Muscle layer of duodenum (tissue), 2 donors: ENCODE measurements at regions not wholly inside any gene's neighbourhood (a gene's known extent, or its start where the extent isn't known, plus 50 kb on each side); places are given as distances from the start of the nearest gene placed in this dataset.

Source experiments
- H3K27ac ChIP-seq: one replicate; pipeline ENCODE4 v1.7.0; 2013; ENCODE audit warnings: mild to moderate bottlenecking, low read length
- H3K27me3 ChIP-seq: one replicate; pipeline ENCODE4 v1.7.0; 2013; ENCODE audit warnings: low read depth, mild to moderate bottlenecking, control low read depth, low read length
- H3K36me3 ChIP-seq, 2 donors: one replicate each; pipeline ENCODE4 v1.7.0; 2013; ENCODE audit warnings: low read length in 2 of 2, control low read depth in 1 of 2, mild to moderate bottlenecking in 1 of 2; ENCODE audit not compliant: insufficient read depth in 2 of 2, control insufficient read depth in 1 of 2
- H3K4me1 ChIP-seq, 2 donors: one replicate each; pipeline ENCODE4 v1.7.0; 2013; ENCODE audit warnings: low read length in 2 of 2, mild to moderate bottlenecking in 2 of 2, control low read depth in 1 of 2, moderate library complexity in 1 of 2; ENCODE audit not compliant: insufficient read depth in 2 of 2, control insufficient read depth in 1 of 2
- H3K4me3 ChIP-seq, 2 donors: one replicate each; pipeline ENCODE4 v1.7.0; 2013; ENCODE audit warnings: low read length in 2 of 2, low read depth in 1 of 2, mild to moderate bottlenecking in 1 of 2
- H3K9me3 ChIP-seq, 2 donors: one replicate each; pipeline ENCODE4 v1.7.0; 2013; ENCODE audit warnings: low read length in 2 of 2, control low read depth in 1 of 2, mild to moderate bottlenecking in 1 of 2; ENCODE audit not compliant: control insufficient read depth in 1 of 2
- donor health status: healthy.

DNA sequence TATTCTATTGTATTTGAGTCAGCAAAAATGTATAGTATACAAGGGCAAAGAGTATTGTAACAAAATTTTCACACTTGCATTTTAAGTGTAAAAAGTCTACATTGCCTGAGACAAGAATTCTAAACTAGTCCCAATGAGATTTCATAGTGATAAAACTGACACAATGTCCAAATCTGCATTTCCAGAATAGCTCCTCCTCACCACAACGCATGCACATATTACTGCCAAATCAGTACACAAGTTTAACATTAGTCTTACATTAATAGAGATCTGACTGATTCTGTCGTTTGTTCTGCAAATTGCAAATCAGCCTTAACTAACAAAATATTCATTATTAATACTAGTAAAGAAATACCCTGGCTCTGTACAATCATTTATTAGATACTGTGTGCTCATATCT lies 222.2 kb upstream of the NEIL3 start:
- Histone ChIP-seq H3K4me1 (no peaks in the 10 kb centered on the region), H3K27ac (no peak overlapping the region), H3K36me3 (no peaks in the 10 kb centered on the region), H3K9me3 (no peaks in the 10 kb centered on the region), H3K27me3 (no peaks in the 10 kb centered on the region), H3K4me3 (no peak overlapping the region)

DNA sequence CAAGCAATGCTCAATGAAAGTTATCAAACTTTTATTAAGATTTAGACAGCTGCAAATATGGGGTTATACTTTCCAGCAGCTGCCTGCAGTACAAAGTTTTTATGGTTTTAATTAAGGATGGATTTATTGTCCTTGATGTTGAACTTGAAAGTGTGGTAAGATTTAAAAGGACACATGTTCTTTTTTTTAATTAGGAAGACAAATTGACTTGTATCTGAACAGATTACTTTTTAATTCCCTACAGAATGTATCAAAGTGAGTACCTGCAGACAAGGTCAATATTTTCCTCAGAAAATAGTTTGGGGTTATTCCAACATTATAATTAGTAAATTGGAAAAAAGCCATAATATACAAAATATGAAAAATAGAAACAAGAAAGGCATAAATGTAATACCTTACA lies 218.2 kb upstream of the NEIL3 start:
- H3K27me3 ChIP-seq, result no peaks in the 10 kb centered on the region
- H3K36me3 ChIP-seq, result no peaks in the 10 kb centered on the region
- H3K4me3 ChIP-seq, result no peak overlapping the region
- no peaks in the 10 kb centered on the region for H3K4me1 ChIP-seq
- no peaks in the 10 kb centered on the region for H3K9me3 ChIP-seq
- no peak overlapping the region for H3K27ac ChIP-seq

DNA sequence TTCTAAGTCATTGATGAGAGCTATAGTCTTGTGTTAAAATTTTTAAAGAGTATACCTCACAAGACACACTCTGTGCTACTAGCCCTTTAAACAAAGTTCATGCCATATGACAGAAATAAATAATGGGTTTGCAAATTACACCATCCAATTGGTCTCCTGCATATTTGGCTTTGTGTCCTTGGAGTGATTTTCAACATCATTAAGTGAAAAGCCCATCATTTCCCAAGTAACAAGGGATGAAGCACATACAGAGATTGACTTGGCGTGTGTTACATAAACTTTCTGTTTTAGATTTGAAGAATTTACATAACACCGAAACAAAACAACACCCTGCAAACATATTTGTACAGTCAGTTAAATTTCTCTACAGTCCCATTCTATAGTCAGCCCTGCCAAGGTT lies 216.9 kb upstream of the NEIL3 start:
- Histone ChIP-seq H3K9me3 (no peaks in the 10 kb centered on the region), H3K36me3 (no peaks in the 10 kb centered on the region), H3K27ac (no peak overlapping the region), H3K4me1 (no peaks in the 10 kb centered on the region), H3K27me3 (no peaks in the 10 kb centered on the region), H3K4me3 (no peak overlapping the region)

DNA sequence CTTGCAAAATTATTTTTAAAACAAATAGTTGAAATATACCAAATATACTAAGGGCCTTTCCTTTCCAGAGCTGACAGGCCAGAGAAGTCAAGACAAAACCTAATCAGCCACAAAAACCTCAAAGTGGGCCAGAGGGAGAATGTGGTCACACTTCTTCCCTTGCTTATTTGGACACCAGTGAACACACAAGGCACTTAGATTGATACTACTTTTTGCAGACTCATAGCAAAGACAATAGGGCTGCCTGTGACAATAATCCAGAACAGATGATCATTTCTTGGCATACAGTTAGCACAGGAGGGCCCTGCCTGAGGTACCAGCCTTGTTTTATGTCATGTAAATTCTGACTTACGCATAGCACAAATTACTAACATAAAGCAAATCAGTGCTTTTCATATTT lies 215.7 kb upstream of the NEIL3 start:
- Histone ChIP-seq H3K4me1 (no peaks in the 10 kb centered on the region), H3K36me3 (no peaks in the 10 kb centered on the region), H3K27me3 (no peaks in the 10 kb centered on the region), H3K9me3 (no peaks in the 10 kb centered on the region), H3K27ac (no peak overlapping the region), H3K4me3 (no peak overlapping the region)

DNA sequence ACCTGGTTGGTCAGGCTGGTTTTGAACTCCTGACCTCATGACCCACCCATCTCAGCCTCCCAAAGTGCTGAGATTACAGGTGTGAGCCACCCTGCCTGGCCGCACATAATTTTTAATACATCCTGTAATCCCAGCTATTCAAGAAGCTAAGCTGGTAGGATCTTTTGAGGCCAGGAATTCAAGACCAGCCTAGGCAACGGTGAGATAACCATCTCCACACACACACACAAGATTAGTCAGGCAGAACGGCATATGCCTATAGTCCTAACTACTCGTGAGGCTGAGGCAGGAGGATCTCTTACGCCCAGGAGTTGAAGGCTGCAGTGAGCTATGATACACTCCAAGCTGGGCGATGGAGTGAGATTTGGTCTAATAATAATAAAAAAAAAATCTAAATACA lies 212.4 kb upstream of the NEIL3 start:
- no peak overlapping the region for H3K27ac ChIP-seq
- no peaks in the 10 kb centered on the region for H3K27me3 ChIP-seq
- no peak overlapping the region for H3K4me3 ChIP-seq
- H3K4me1 ChIP-seq, result no peaks in the 10 kb centered on the region
- no peaks in the 10 kb centered on the region for H3K9me3 ChIP-seq
- no peaks in the 10 kb centered on the region for H3K36me3 ChIP-seq

DNA sequence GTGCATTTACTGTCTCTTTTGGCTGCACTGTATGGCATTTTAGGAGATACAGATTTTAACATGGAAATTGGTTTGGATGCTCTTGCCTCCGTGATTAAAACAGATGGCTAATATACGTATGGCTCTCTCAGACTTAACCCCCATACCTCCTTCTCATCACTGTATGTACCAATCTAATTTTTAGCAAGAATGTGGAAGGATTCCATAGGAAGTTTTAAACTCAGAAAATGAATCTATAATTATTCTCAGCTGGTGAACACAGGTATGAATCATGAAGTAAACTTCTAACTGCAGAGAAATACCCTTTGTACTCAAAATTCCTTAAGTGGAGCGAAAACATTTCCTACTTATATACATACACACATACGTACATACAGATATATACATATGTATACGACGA lies 210.5 kb upstream of the NEIL3 start:
- H3K27ac ChIP-seq, result no peak overlapping the region
- H3K4me1 ChIP-seq, result no peaks in the 10 kb centered on the region
- H3K4me3 ChIP-seq, result no peak overlapping the region
- H3K9me3 ChIP-seq, result no peaks in the 10 kb centered on the region
- no peaks in the 10 kb centered on the region for H3K27me3 ChIP-seq
- no peaks in the 10 kb centered on the region for H3K36me3 ChIP-seq

DNA sequence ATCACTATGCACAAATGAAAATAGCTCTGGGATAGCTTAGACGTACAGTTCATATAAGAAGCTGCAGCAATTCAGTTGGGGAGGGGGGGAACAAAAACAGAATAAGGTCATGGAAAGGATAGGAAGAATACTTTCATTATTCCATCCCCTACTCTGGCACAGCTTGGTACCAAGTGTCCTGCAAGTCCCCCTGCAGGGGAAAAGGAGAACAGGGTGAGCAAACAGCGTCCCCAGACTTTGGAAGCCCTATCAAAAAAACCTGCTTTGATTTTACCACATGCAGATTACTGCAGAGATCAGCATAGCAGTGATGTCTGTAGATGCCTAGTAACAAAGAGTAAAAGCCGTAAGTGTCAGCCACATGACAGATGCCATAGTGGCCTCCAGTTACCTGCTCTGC lies 209.4 kb upstream of the NEIL3 start:
- no peak overlapping the region for H3K27ac ChIP-seq
- H3K27me3 ChIP-seq, result no peaks in the 10 kb centered on the region
- no peak overlapping the region for H3K4me3 ChIP-seq
- no peaks in the 10 kb centered on the region for H3K9me3 ChIP-seq
- no peaks in the 10 kb centered on the region for H3K36me3 ChIP-seq
- no peaks in the 10 kb centered on the region for H3K4me1 ChIP-seq

DNA sequence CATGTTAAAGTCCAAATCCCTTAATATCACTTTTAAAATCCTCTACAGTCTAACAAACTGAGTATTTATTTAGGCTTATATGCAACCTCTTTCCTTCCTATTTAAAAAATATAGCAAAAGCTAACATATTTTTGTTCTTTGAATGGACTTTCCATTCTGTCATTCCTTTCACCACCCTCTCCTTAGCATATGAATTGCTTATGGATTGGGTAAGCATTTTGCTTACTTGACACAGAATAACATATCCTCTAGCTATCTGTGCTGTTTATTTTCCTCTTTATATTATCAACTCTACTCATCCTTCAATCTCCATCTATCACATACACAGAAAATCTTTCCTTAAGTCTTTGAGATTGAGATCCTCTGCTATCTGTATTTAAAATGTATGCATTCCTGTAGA lies 206.1 kb upstream of the NEIL3 start:
- H3K9me3 ChIP-seq, result no peaks in the 10 kb centered on the region

DNA sequence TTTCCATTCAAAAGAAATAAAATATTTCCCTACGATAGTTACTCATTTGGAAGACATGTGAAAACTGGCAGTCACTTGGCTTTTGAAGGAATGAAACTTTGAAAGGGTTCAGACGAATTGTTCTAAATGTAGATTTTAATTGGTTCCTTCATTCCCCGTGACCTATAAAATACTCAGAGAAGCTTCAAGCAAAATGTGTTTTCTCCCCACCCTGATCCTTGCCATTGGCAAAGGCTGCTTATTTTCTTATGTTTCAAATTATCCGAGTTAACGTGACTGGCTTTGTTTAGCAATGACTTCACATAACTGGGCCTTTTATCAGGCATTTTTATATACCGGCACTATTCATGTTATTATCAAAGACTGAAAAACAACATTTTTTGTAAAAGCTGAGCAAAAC lies 204.1 kb upstream of the NEIL3 start:
- H3K27ac ChIP-seq, result no peak overlapping the region

More for the DNA sequence above, 206.1 kb upstream of the NEIL3 start:
- Histone ChIP-seq H3K36me3 (no peaks in the 10 kb centered on the region), H3K27me3 (no peaks in the 10 kb centered on the region), H3K27ac (no peak overlapping the region), H3K4me3 (no peak overlapping the region), H3K4me1 (no peaks in the 10 kb centered on the region)

DNA sequence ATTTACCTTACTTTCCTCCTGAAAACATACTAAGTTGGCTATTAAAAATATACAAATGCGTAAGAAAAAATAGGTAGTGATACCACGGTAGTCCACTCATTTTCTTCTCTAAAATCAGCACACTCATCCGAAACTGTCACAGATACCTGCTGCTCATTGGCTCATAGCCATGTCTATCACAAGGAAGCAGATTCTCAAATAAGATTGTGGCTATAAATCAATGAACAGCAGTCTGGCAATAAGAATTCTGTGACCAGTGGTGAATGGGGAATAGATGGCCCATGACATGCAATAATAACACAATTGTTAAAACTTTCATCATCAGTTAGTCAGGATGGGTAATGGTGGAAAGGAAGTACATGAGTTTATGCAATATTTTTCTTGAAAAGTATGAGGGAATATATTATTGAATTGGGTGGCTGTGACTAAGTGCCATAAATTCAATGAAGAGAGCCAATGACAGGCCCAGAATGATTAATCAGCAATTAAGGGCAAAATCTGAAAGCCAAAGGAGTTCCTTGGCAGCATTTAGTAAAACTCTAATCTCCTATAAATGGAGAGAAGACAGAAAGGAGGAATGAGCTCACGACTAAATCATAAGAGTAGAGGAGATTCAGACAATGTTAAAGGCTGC lies 202.3 kb upstream of the NEIL3 start:
- Histone ChIP-seq H3K9me3 (peaks cover 0 to 2% of the 10 kb centered on the region in 2 donors), H3K4me3 (no peak overlapping the region), H3K36me3 (no peaks in the 10 kb centered on the region)

More for the DNA sequence above, 204.1 kb upstream of the NEIL3 start:
- Histone ChIP-seq H3K27me3 (no peaks in the 10 kb centered on the region), H3K4me1 (no peaks in the 10 kb centered on the region), H3K9me3 (no peaks in the 10 kb centered on the region), H3K4me3 (no peak overlapping the region), H3K36me3 (no peaks in the 10 kb centered on the region)

DNA sequence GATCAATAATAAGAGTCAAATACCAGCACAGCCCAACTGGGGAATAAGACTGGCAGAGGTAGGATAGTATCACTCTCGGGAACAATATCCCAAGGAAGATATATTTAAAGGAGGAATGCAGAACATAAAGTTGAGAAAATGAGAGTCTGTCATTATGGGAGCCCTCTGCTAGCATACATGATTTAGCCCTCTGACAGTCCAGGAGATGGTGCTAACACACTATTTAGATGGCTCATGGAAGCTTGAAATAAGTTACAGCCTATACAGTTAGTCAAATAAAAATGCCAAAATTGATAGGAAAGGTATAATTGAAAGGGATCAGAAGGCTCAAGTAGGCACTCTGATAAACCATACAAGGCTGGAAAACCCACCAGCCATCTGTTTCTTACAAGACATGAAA lies 201.0 kb upstream of the NEIL3 start:
- Histone ChIP-seq H3K4me1 (no peaks in the 10 kb centered on the region), H3K4me3 (no peak overlapping the region), H3K36me3 (no peaks in the 10 kb centered on the region), H3K27ac (no peak overlapping the region), H3K9me3 (peaks cover 0 to 2% of the 10 kb centered on the region in 2 donors), H3K27me3 (no peaks in the 10 kb centered on the region)

More for the DNA sequence above, 202.3 kb upstream of the NEIL3 start:
- Histone ChIP-seq H3K27ac (no peak overlapping the region), H3K27me3 (no peaks in the 10 kb centered on the region), H3K4me1 (no peaks in the 10 kb centered on the region)

DNA sequence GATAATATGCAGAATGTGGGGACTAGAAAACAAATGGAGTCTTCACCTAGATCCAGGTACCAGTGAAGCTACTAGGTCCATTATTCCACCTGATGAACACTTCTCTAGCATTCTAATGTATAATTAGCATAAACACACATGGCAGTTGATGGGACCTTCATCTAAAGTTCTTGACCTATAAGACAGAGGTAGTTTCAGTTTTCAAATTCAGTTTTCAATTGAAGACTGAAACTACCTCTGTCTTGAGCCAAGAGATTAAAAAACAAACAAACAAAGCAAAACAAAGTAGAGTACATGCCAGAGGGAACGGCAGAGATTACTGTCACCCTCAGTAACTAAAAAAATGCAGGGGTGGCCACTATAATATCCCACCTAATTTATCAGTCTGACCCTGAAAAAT lies 199.9 kb upstream of the NEIL3 start:
- no peak overlapping the region for H3K27ac ChIP-seq
- H3K4me3 ChIP-seq, result no peak overlapping the region
- no peaks in the 10 kb centered on the region for H3K27me3 ChIP-seq
- H3K36me3 ChIP-seq, result no peaks in the 10 kb centered on the region
- peaks cover 0 to 2% of the 10 kb centered on the region in 2 donors for H3K9me3 ChIP-seq
- no peaks in the 10 kb centered on the region for H3K4me1 ChIP-seq
